ENCODE measurements at regions not wholly inside any gene's neighbourhood (a gene's known extent, or its start where the extent isn't known, plus 50 kb on each side); places are given as distances from the start of the nearest gene placed in this dataset.
"Not testable (repeated sequence)": the region's sequence is repeated elsewhere in the genome, so short reads cannot be mapped to it uniquely, and the experiment has no call there.

DNA sequence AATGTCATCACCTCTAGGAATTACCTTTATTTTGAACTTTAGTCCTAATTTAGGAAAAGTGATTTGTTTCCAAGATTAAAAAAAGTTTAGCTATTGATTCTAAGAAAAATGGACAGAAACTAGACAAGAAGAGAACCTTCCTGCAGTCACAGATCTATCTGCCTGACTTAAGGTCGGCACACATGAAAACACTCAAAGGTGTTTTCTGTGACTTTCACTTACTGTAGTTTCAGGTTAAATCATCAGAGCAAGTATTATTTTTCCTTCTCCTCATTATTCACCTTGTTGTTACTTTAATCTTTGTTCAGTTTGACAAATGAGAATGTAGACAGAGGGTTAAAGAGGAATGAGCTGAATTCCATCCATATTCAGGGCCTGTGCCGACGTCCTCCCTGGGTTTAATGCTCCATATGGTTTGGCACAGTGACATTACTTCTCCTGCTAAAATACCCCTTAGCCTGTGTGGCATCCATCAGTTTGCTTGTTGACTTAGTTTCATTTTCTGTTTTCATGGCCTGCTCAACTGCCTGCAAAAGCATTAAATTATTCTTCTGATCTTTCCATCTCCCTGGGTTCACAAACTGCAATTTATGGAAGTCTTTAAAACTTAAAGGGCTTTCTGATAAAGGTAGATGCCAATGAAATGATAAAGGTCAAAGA is 352.7 kb downstream of the NKX6-1 start:
- no peaks in the 10 kb centered on the region for H3K27me3 Mint-ChIP-seq
- no peaks in the 10 kb centered on the region for H3K36me3 Mint-ChIP-seq
- H3K27ac Mint-ChIP-seq, result no peak overlapping the region
- ATAC-seq (ENCODE audit: low read depth), result no peak
- no peak for DNase-seq
- POLR2A ChIA-PET, result no interaction called here
- H3K9me3 Mint-ChIP-seq, result no peaks in the 10 kb centered on the region
- H3K4me3 Mint-ChIP-seq, result no peak overlapping the region
- no peaks in the 10 kb centered on the region for H3K4me1 Mint-ChIP-seq

DNA sequence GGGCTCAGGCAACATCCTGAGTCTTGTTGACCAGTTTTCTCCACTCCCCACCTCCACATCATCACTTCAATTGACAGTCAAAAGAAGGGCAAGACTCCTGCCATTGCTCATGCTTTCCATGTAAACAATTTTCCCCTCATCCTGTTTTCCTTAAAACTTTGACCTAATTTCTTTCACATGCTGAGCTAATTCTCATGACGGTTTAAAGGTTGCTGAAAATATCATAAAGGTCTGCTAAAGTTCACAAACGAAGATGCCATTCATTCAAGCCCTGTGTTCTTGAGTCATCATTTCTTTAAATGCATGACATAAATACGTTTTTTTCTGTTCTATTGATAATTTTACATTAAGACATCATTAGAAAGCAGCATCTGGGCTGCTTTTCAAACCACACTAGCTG is 353.9 kb downstream of the NKX6-1 start:
- POLR2A ChIA-PET, result no interaction called here
- no peaks in the 10 kb centered on the region for H3K36me3 Mint-ChIP-seq
- no peak overlapping the region for H3K4me3 Mint-ChIP-seq
- H3K9me3 Mint-ChIP-seq, result no peaks in the 10 kb centered on the region
- ATAC-seq (ENCODE audit: low read depth), result no peak
- H3K27ac Mint-ChIP-seq, result no peak overlapping the region
- no peak for DNase-seq
- no peaks in the 10 kb centered on the region for H3K27me3 Mint-ChIP-seq
- H3K4me1 Mint-ChIP-seq, result no peaks in the 10 kb centered on the region

DNA sequence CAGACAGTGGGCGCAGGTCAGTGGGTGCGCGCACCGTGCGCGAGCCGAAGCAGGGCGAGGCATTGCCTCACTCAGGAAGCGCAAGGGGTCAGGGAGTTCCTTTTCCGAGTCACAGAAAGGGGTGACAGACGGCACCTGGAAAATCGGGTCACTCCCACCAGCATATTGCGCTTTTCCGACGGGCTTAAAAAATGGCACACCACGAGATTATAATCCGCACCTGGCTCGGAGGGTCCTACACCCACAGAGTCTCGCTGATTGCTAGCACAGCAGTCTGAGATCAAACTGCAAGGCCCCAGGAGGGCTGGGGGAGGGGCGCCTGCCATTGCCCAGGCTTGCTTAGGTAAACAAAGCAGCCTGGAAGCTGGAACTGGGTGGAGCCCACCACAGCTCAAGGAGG is 372.2 kb downstream of the NKX6-1 start:
- ATAC-seq (ENCODE audit: low read depth); H3K27me3 Mint-ChIP-seq: not testable (repeated sequence)

DNA sequence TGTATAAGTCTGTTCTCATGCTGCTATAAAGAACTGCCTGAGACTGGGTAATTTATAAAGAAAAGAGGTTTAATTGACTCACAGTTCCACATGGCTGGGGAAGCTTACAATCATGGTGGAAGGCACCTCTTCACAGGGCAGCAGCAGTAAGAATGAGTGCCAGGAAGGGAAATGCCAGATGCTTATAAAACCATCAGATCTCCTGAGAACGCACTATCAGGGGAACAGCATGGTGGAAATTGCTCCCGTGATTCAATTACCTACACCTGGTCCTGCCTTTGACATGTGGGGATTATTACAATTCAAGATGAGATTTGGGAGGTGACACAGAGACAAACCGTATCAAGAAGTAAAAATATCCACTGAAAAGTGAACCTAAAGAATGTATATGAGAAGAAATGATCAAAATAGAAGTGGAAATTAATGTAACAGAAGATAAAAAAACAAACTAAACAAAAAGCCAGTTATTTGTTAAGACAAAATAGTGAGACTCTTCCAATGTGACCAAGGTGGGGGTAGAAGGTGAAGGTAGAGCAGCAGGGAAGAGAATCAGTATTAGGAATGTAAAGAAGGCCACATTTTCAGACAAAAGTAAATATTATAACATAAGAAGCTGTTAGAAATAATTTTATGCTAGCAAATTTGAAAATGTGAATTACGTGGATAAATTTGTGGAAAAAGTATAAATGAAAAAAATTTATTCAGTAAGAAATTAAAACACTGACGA is 372.9 kb downstream of the NKX6-1 start:
- Mint-ChIP-seq H3K4me1 (no peaks in the 10 kb centered on the region), H3K4me3 (no peak overlapping the region)
- POLR2A ChIA-PET, result no interaction called here

More for the DNA sequence above, 372.2 kb downstream of the NKX6-1 start:
- H3K4me1 Mint-ChIP-seq, H3K27ac Mint-ChIP-seq, H3K9me3 Mint-ChIP-seq, POLR2A ChIA-PET, H3K4me3 Mint-ChIP-seq, DNase-seq, H3K36me3 Mint-ChIP-seq: not testable (repeated sequence)

DNA sequence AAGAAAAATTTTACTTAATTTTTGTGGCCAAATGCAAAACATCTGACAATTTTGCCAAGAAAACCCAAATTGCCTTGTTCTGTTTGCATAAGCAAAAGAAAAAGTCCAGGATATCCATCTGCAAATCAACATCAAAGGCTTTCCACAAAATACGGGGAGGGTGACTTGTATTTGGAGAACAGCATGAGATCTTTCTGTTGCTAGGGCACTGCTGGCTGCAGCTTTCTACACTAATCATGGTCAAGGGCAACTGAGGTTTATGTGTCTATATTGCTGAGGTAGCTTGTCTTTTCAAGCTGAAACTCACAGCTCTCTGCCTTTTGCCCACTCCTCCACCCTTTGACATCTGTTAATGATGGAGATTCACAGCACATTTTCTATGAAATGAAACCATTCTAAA is 389.1 kb downstream of the NKX6-1 start:
- POLR2A ChIA-PET, result no interaction called here
- Mint-ChIP-seq H3K4me1 (no peaks in the 10 kb centered on the region), H3K4me3 (no peak overlapping the region), H3K36me3 (no peaks in the 10 kb centered on the region), H3K27ac (no peak overlapping the region), H3K9me3 (peaks cover 3% of the 10 kb centered on the region), H3K27me3 (no peaks in the 10 kb centered on the region)
- ATAC-seq (ENCODE audit: low read depth) (no peak), DNase-seq (no peak)

More for the DNA sequence above, 372.9 kb downstream of the NKX6-1 start:
- Mint-ChIP-seq H3K27ac (no peak overlapping the region), H3K9me3 (peaks cover 1% of the 10 kb centered on the region), H3K36me3 (no peaks in the 10 kb centered on the region), H3K27me3 (no peaks in the 10 kb centered on the region)
- DNase-seq (no peak), ATAC-seq (ENCODE audit: low read depth) (no peak)

DNA sequence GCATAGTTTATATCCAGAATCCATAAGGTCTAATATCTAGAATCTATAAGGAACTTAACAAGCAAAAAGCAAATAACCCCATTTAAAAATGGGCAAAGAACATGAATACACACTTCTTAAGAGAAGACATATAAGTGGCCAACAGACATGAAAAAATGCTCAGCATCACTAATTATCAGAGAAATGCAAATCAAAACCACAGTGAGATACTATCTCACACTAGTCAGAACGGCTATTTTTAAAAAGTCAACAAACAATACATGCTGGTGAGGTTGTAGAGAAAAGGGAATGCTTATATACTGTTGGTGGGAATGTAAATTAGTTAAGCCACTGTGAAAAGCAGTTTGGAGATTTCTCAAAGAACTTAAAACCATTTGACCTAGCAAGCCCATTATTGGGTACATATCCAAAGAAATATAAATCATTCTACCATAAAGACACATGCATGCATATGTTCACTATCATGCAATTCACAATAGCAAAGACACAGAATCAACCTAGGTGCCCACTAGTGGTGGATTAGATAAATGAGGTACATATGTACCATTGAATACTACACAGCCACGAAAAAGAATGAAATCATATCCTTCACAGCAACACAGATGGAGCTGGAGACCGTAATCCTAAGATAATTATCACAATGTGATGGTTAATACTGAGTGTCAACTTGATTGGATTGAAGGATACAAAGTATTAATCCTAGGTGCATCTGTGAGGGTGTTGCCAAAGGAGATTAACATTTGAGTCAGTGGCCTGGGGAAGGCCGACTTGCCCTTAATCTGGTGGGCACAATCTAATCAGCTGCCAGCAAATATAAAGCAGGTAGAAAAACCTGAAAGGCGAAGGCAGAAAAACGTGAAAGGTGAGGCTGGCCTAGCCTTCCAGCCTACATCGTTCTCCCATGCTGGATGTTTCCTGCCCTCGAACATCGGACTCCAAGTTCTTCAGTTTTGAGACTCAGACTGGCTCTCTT is 397.2 kb downstream of the NKX6-1 start:
- ATAC-seq (ENCODE audit: low read depth); H3K27me3 Mint-ChIP-seq; DNase-seq; POLR2A ChIA-PET; H3K4me3 Mint-ChIP-seq; H3K36me3 Mint-ChIP-seq; H3K27ac Mint-ChIP-seq; H3K4me1 Mint-ChIP-seq; H3K9me3 Mint-ChIP-seq: not testable (repeated sequence)

DNA sequence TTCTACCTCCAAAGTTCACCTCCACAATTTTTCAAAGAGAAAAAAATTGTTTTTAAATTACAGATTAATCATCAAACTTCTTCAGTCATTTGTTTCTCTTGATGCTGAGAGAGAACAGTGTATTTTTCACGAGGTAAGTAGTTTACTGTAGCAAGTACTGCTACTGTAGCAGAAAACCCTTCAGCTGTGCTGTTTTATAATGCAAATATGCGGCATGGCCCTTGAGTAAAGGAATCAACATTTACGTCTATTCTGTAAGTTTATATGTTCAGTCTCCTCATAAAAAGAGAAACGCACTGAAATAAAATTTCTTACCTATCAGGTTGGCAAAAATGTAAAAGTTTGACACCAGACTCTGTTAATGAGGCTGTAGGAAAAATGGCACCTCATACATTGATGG is 399.0 kb downstream of the NKX6-1 start:
- no peak for DNase-seq
- no peak for ATAC-seq (ENCODE audit: low read depth)
- POLR2A ChIA-PET, result no interaction called here
- no peaks in the 10 kb centered on the region for H3K9me3 Mint-ChIP-seq
- no peak overlapping the region for H3K27ac Mint-ChIP-seq
- H3K36me3 Mint-ChIP-seq, result no peaks in the 10 kb centered on the region
- no peak overlapping the region for H3K4me3 Mint-ChIP-seq
- H3K4me1 Mint-ChIP-seq, result no peaks in the 10 kb centered on the region
- no peaks in the 10 kb centered on the region for H3K27me3 Mint-ChIP-seq

DNA sequence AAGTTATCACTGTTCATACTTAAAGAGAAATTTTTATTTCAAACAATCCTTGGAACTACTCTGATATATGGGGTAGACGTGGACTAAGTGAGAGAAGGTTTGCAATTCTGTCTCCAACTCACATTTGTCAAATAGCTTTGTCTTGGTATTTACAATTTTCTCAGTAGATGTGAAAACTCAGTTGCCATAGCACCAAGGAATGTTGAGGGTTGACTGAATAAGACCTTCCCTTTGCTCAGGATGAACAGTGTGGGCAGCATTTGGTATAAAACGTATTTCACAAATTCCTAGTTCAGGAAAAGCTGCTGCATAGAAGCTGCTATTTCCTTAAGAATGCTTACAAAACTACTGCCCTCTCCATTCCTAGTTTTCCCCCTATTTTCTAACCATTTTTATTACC is 399.5 kb downstream of the NKX6-1 start:
- POLR2A ChIA-PET, result no interaction called here
- Mint-ChIP-seq H3K27me3 (no peaks in the 10 kb centered on the region), H3K4me3 (no peak overlapping the region), H3K27ac (no peak overlapping the region), H3K4me1 (no peaks in the 10 kb centered on the region), H3K9me3 (no peaks in the 10 kb centered on the region), H3K36me3 (no peaks in the 10 kb centered on the region)
- no peak for DNase-seq
- no peak for ATAC-seq (ENCODE audit: low read depth)

DNA sequence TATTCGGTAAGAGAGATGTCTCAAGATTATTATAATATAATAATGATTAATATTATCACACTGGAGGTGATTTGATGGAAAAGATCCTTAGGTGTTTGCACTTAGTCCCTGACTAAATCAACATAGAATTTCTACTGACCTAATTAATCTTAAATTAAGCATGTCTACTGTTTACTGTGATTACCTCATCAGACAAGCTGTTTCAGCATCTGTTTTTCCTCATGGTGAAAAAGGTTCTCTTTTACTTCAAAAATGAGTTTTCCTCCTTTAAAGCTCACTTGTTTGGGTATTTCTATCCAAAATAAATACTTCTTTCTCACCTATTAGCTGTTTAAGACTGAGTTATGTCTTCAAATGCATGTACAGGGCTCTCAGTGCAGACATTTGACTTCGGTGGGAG is 407.8 kb downstream of the NKX6-1 start:
- no peaks in the 10 kb centered on the region for H3K4me1 Mint-ChIP-seq
- POLR2A ChIA-PET, result no interaction called here
- DNase-seq (no peak), ATAC-seq (ENCODE audit: low read depth) (no peak)
- no peak overlapping the region for H3K4me3 Mint-ChIP-seq
- H3K36me3 Mint-ChIP-seq, result no peaks in the 10 kb centered on the region
- H3K27me3 Mint-ChIP-seq, result no peaks in the 10 kb centered on the region
- H3K27ac Mint-ChIP-seq, result no peak overlapping the region
- H3K9me3 Mint-ChIP-seq, result no peaks in the 10 kb centered on the region

DNA sequence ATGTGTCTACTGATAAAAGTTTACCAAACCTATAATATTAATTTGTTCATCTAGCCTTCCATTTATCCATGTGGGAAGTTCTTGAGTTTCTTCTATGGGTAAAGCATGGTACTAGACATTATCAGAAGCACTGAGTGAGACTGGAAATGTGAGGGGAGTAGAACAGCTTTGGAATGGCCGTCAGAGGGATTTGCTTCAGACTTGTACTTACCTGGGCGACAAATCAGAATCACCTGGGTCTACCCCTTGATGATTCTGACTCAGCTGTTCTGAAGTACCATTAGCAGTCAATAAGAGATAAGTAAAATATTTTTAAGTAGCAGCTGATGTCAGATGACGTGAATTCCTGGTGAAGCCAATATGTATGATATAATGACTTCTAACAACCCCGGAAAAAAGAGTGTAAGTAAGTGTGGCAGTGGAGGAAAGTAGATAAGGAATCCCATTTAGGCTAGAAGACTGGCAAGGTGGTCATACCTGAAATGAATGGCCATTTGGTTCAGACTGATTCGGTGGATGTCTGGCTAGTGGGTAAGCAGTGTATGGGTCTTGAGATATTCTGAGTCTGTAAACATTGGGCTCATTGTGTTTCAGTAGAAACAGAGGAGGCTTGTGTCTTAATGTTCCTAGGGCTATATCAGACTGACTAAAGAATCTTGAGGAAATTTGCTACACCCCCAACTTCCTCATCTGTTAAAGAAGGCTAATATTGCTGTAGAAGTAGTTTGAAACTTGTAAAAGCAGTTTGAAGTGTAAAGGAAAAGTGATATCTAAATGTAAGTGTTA is 409.2 kb downstream of the NKX6-1 start:
- Mint-ChIP-seq H3K27ac (no peak overlapping the region), H3K4me3 (no peak overlapping the region), H3K27me3 (no peaks in the 10 kb centered on the region), H3K9me3 (peaks cover 3% of the 10 kb centered on the region), H3K4me1 (no peaks in the 10 kb centered on the region), H3K36me3 (no peaks in the 10 kb centered on the region)
- no peak for ATAC-seq (ENCODE audit: low read depth)
- no peak for DNase-seq
- POLR2A ChIA-PET, result no interaction called here

DNA sequence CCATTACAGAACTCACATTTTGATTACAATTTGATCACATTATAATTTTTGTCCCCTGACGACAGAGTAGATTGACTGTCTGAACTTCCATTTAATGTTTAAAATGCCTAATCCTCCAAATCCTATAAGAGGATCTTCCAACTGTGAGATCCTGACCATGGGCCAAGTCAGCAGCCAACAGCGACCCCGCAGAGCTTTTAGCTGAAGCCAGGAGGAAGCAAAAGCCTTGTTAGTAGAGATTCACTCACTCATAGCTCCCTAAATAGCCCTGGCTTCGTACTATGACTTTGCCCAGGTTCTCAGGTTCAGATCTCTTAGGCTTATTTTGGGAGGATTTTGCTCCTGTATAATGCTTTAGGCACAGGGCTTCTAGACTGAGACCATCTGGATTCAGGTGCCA is 413.1 kb downstream of the NKX6-1 start:
- peaks cover 5% of the 10 kb centered on the region for H3K9me3 Mint-ChIP-seq
- ATAC-seq (ENCODE audit: low read depth) (no peak), DNase-seq (no peak)
- no peak overlapping the region for H3K4me3 Mint-ChIP-seq
- H3K27ac Mint-ChIP-seq, result no peak overlapping the region
- POLR2A ChIA-PET, result no interaction called here
- no peaks in the 10 kb centered on the region for H3K27me3 Mint-ChIP-seq
- H3K36me3 Mint-ChIP-seq, result no peaks in the 10 kb centered on the region
- H3K4me1 Mint-ChIP-seq, result no peaks in the 10 kb centered on the region

DNA sequence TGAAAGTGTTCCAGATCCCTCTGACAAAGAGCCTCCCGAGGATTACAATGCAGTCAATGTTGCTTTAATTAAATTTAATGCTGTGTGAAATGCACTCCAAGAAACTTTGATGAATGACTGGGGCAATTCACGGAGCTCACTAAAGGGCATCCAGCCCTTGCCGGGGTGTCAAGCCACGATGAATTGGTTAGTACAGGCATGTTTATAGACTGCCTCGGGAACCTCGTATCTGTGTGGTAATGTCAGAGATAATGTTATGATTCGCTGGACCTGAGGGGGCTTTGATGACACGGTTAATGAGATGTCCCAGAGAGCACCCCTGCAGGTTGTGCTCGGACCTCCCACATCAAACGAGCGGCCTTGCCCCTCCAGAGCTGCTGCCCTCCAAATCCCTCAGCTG is 428.8 kb downstream of the NKX6-1 start:
- ATAC-seq (ENCODE audit: low read depth) (no peak), DNase-seq (no peak)
- no peak overlapping the region for H3K27ac Mint-ChIP-seq
- no peaks in the 10 kb centered on the region for H3K9me3 Mint-ChIP-seq
- H3K36me3 Mint-ChIP-seq, result no peaks in the 10 kb centered on the region
- peaks cover 3% of the 10 kb centered on the region for H3K27me3 Mint-ChIP-seq
- no peak overlapping the region for H3K4me3 Mint-ChIP-seq
- H3K4me1 Mint-ChIP-seq, result no peaks in the 10 kb centered on the region
- POLR2A ChIA-PET, result no interaction called here

DNA sequence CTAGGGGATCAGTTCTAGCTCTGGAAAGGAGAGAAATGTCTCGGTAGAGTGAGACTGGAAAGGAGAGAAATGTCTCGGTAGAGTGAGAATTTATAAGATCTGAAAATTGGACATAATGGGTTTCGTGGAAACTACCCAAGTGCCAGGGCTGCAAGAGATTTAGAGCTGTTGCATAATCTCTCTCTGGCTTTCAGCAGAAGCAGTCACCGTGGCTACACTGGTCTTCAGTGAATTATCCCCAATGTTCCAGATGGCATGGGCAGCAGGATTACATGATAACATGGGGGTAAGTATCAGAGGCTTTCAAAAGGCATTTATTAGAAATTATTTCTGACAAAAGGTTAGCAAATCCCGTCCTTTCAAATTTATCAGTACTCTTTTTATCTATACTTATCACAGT is 435.5 kb downstream of the NKX6-1 start:
- H3K9me3 Mint-ChIP-seq, result peaks cover 3% of the 10 kb centered on the region
- no peak for ATAC-seq (ENCODE audit: low read depth)
- H3K4me1 Mint-ChIP-seq, result no peaks in the 10 kb centered on the region
- no peak for DNase-seq
- H3K27ac Mint-ChIP-seq, result no peak overlapping the region
- no peak overlapping the region for H3K4me3 Mint-ChIP-seq
- no peaks in the 10 kb centered on the region for H3K27me3 Mint-ChIP-seq
- POLR2A ChIA-PET, result no interaction called here
- no peaks in the 10 kb centered on the region for H3K36me3 Mint-ChIP-seq
